Cardiac fibroblast (primary cell): ENCODE measurements at regions not wholly inside any gene's neighbourhood (a gene's known extent, or its start where the extent isn't known, plus 50 kb on each side); places are given as distances from the start of the nearest gene placed in this dataset.

Experiments
- DNase-seq, 2 donors: peaks; one replicate each; pipeline versions ENCODE4 v3.0.0 to v3.0.0-alpha.2; 2010; ENCODE audit warnings: low read depth in 2 of 2
- H3K4me3 ChIP-seq, 2 donors: replicated peaks in 1 of 2; 1 replicate in 1 of 2; 2 replicates in 1 of 2; pipeline ENCODE4 v1.5.1; 2011; ENCODE audit warnings: low read depth in 2 of 2, low read length in 2 of 2, mild to moderate bottlenecking in 2 of 2, moderate library complexity in 1 of 2
- TF ChIP-seq, protein P1 (sequence below): IDR thresholded peaks from one replicate; pipeline ENCODE4 v1.5.1; 2011; ENCODE audit warnings: low read depth, mild to moderate bottlenecking, low read length, inconsistent platforms

DNA sequence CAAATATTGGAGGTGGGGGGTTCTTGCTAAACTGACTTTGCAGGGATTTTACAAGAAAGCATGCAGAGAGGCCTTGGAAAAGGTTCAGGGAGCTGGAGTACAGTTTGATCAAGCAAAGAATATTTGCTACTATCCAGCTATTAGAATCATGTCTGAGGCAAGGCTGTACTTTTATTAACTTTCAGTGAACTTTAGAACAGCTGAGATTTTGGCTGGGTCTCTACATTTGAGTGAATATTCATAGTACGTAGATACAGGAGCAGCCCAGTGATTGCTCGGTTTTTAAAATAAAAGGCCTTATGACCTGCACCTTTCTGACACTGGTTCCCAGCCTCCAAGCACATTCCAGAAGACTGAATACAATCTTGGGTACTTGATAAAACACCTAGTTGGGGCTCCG, 496.8 kb upstream of the AKR1E2 start:
- no peak for DNase-seq
- no peak overlapping the region for H3K4me3 ChIP-seq
- TF ChIP-seq, protein P1, sequence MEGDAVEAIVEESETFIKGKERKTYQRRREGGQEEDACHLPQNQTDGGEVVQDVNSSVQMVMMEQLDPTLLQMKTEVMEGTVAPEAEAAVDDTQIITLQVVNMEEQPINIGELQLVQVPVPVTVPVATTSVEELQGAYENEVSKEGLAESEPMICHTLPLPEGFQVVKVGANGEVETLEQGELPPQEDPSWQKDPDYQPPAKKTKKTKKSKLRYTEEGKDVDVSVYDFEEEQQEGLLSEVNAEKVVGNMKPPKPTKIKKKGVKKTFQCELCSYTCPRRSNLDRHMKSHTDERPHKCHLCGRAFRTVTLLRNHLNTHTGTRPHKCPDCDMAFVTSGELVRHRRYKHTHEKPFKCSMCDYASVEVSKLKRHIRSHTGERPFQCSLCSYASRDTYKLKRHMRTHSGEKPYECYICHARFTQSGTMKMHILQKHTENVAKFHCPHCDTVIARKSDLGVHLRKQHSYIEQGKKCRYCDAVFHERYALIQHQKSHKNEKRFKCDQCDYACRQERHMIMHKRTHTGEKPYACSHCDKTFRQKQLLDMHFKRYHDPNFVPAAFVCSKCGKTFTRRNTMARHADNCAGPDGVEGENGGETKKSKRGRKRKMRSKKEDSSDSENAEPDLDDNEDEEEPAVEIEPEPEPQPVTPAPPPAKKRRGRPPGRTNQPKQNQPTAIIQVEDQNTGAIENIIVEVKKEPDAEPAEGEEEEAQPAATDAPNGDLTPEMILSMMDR, result no peak

GRCh38 chr10:4326647-4327046, 499.4 kb upstream of the AKR1E2 start:
- TF ChIP-seq, protein P1, result no peak
- H3K4me3 ChIP-seq, result no peak overlapping the region
- no peak for DNase-seq

GRCh38 chr10:4319870-4320367, 506.1 kb upstream of the AKR1E2 start:
- H3K4me3 ChIP-seq, result no peak overlapping the region
- TF ChIP-seq, protein P1, result no peak
- no peak for DNase-seq

- H3K4me3 ChIP-seq, result no peak overlapping the region
- TF ChIP-seq, protein P1, result peak; percentile 10
- peak; percentile 84 to 89 for DNase-seq
Measured at GRCh38 chr10:4316161-4316810, 509.7 kb upstream of the AKR1E2 start.

DNA sequence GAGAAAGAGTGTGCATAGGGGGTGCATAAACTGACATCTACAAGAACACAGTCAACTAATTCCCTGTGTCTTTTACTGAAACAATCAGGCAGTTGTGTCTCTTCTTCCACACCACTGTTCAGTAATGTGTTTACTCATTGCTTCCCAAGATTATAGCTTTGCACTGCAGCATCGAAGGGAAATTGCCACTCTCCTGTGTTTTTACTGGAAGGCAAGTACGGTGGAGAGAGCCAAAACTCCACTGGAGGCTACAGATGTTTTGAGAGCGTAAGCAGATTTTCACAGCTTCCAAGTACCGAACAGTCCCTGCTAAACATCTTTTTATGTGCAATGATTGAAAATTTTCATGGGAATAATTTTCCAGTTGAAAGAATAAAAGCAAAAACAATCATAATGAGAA, 510.5 kb upstream of the AKR1E2 start:
- TF ChIP-seq, protein P1, result no peak
- peak; percentile 71 to 91 for DNase-seq
- no peak overlapping the region for H3K4me3 ChIP-seq

DNA sequence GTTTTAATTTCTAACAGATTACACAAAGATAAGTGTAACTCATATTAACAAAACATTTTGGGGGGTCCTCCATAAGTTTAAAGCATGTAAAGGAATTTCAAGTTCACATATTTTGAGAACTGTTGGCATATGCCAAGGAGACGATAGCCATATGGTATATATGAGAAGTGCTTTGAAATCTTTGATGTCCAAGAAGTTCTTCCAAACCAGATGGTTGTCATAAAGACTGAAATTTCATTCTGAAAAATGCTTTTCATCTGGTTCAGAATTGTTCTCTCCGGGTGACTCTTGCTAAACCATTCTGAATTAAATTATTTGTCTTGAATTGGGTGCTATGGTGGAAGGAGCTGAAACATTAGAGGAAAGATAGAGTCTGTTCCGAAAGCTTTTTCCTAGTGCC, 513.0 kb upstream of the AKR1E2 start:
- TF ChIP-seq, protein P1, result no peak
- H3K4me3 ChIP-seq, result no peak overlapping the region
- DNase-seq, result no peak
